Nephron (organoid): ENCODE measurements at regions not wholly inside any gene's neighbourhood (a gene's known extent, or its start where the extent isn't known, plus 50 kb on each side); places are given as distances from the start of the nearest gene placed in this dataset.

ENCODE experiments used
- H3K27ac Mint-ChIP-seq, 3 experiments: 2 replicates each; pipeline ENCODE4 v1.8.0; 2020; ENCODE audit warnings: mixed read lengths in 3 of 3, mild to moderate bottlenecking in 2 of 3, moderate library complexity in 1 of 3
- H3K27me3 Mint-ChIP-seq: 2 replicates; pipeline ENCODE4 v1.8.0; 2021; ENCODE audit warnings: low read depth, mild to moderate bottlenecking, moderate library complexity, mixed read lengths
- H3K36me3 Mint-ChIP-seq: 2 replicates; pipeline ENCODE4 v1.8.0; 2020; ENCODE audit warnings: low read depth, mixed read lengths
- H3K4me1 Mint-ChIP-seq: 2 replicates; pipeline ENCODE4 v1.8.0; 2020; ENCODE audit warnings: mixed read lengths
- H3K4me3 Mint-ChIP-seq, 3 experiments: 2 replicates each; pipeline ENCODE4 v1.8.0; 2020; ENCODE audit warnings: mild to moderate bottlenecking in 3 of 3, mixed read lengths in 3 of 3, moderate library complexity in 2 of 3
- H3K9me3 Mint-ChIP-seq: 2 replicates; pipeline ENCODE4 v1.8.0; 2020; ENCODE audit warnings: mixed read lengths
- CTCF ChIP-seq, 3 experiments: fragments of 200-600 bp; sonication (generic); IDR thresholded peaks; one replicate each; pipeline ENCODE4 v1.5.0; 2021; ENCODE audit warnings: antibody characterized with exemption in 3 of 3; ENCODE audit not compliant: unreplicated experiment in 3 of 3

- peaks cover 6% of the 10 kb centered on the region for H3K9me3 Mint-ChIP-seq
- no peak for TF ChIP-seq CTCF (IDR thresholded peaks at IDR 0.05; ENCODE audit: unreplicated experiment in 3 of 3)
- H3K4me1 Mint-ChIP-seq, result no peaks in the 10 kb centered on the region
- no peak overlapping the region for H3K27ac Mint-ChIP-seq
- peaks cover 13% of the 10 kb centered on the region for H3K27me3 Mint-ChIP-seq
- H3K4me3 Mint-ChIP-seq, result no peak overlapping the region
- no peaks in the 10 kb centered on the region for H3K36me3 Mint-ChIP-seq
Measured at GRCh38 chr1:112231331-112231730, 164.7 kb upstream of the CTTNBP2NL start.

- no peaks in the 10 kb centered on the region for H3K4me1 Mint-ChIP-seq
- H3K36me3 Mint-ChIP-seq, result no peaks in the 10 kb centered on the region
- TF ChIP-seq CTCF (IDR thresholded peaks at IDR 0.05; ENCODE audit: unreplicated experiment in 3 of 3), result no peak
- H3K9me3 Mint-ChIP-seq, result peaks cover 4% of the 10 kb centered on the region
- H3K27ac Mint-ChIP-seq, result no peak overlapping the region
- H3K4me3 Mint-ChIP-seq, result no peak overlapping the region
- H3K27me3 Mint-ChIP-seq, result peaks cover 13% of the 10 kb centered on the region
Measured at GRCh38 chr1:112232848-112233247, 163.2 kb upstream of the CTTNBP2NL start.

GRCh38 chr1:112234710-112235109 lies 161.3 kb upstream of the CTTNBP2NL start:
- Mint-ChIP-seq H3K4me1 (no peaks in the 10 kb centered on the region), H3K4me3 (no peak overlapping the region), H3K9me3 (no peaks in the 10 kb centered on the region), H3K36me3 (no peaks in the 10 kb centered on the region), H3K27me3 (peaks cover 13% of the 10 kb centered on the region), H3K27ac (no peak overlapping the region)
- TF ChIP-seq CTCF (IDR thresholded peaks at IDR 0.05; ENCODE audit: unreplicated experiment in 3 of 3), result no peak

GRCh38 chr1:112237983-112238545 lies 157.9 kb upstream of the CTTNBP2NL start:
- no peak for TF ChIP-seq CTCF (IDR thresholded peaks at IDR 0.05; ENCODE audit: unreplicated experiment in 3 of 3)
- H3K4me1 Mint-ChIP-seq, result no peaks in the 10 kb centered on the region

GRCh38 chr1:112239683-112240330 lies 156.2 kb upstream of the CTTNBP2NL start:
- Mint-ChIP-seq H3K9me3 (no peaks in the 10 kb centered on the region), H3K4me3 (no peak overlapping the region), H3K27ac (no peak overlapping the region), H3K27me3 (peaks cover 6% of the 10 kb centered on the region), H3K36me3 (no peaks in the 10 kb centered on the region), H3K4me1 (peaks cover 3% of the 10 kb centered on the region)
- TF ChIP-seq CTCF (IDR thresholded peaks at IDR 0.05; ENCODE audit: unreplicated experiment in 3 of 3), result no peak

More at GRCh38 chr1:112237983-112238545, 157.9 kb upstream of the CTTNBP2NL start:
- H3K4me3 Mint-ChIP-seq, result no peak overlapping the region
- H3K27ac Mint-ChIP-seq, result no peak overlapping the region
- H3K27me3 Mint-ChIP-seq, result peaks cover 14% of the 10 kb centered on the region
- no peaks in the 10 kb centered on the region for H3K9me3 Mint-ChIP-seq
- no peaks in the 10 kb centered on the region for H3K36me3 Mint-ChIP-seq

GRCh38 chr1:112242470-112242869 lies 153.5 kb upstream of the CTTNBP2NL start:
- Mint-ChIP-seq H3K4me1 (peaks cover 13% of the 10 kb centered on the region), H3K4me3 (no peak overlapping the region), H3K9me3 (no peaks in the 10 kb centered on the region), H3K36me3 (no peaks in the 10 kb centered on the region), H3K27ac (no peak overlapping the region), H3K27me3 (peaks cover 6% of the 10 kb centered on the region)
- TF ChIP-seq CTCF (IDR thresholded peaks at IDR 0.05; ENCODE audit: unreplicated experiment in 3 of 3), result no peak
